GM23338 (cell line): ENCODE measurements at regions not wholly inside any gene's neighbourhood (a gene's known extent, or its start where the extent isn't known, plus 50 kb on each side); places are given as distances from the start of the nearest gene placed in this dataset.

ENCODE experiments used
- ATAC-seq: fragments of 200-7000 bp; cut with Tn5 transposase; 3 replicates; pipeline ENCODE4 v1.9.1; 2020
- DNase-seq: peaks from one replicate; pipeline ENCODE4 v3.0.0-alpha.2; 2015; ENCODE audit warnings: low spot score
- H2AFZ ChIP-seq: fragments of 200-600 bp; sonication (generic); 2 replicates; pipeline ENCODE4 v1.8.0; 2016; ENCODE audit warnings: antibody characterized with exemption, mild to moderate bottlenecking, moderate library complexity
- H3F3A ChIP-seq: fragments of 200-600 bp; sonication (generic); replicated peaks from 2 replicates; pipeline ENCODE4 v1.8.0; 2017; ENCODE audit warnings: antibody characterized with exemption, mixed run types, low read depth
- H3K27ac ChIP-seq: fragments of 200-600 bp; sonication (generic); 2 replicates; pipeline ENCODE4 v1.6.1; 2016; ENCODE audit warnings: low read depth
- H3K27me3 ChIP-seq: fragments of 200-600 bp; sonication (generic); 2 replicates; pipeline ENCODE4 v1.8.0; 2016; ENCODE audit warnings: mild to moderate bottlenecking, mixed run types, moderate library complexity; ENCODE audit not compliant: insufficient read depth
- H3K36me3 ChIP-seq: fragments of 200-600 bp; sonication (generic); 2 replicates; pipeline ENCODE4 v1.8.0; 2016; ENCODE audit warnings: mild to moderate bottlenecking; ENCODE audit not compliant: insufficient read depth
- H3K4me1 ChIP-seq: fragments of 200-600 bp; sonication (generic); 2 replicates; pipeline ENCODE4 v1.8.0; 2016; ENCODE audit warnings: mild to moderate bottlenecking, moderate library complexity; ENCODE audit not compliant: insufficient read depth
- H3K4me2 ChIP-seq: fragments of 200-600 bp; sonication (generic); 2 replicates; pipeline ENCODE4 v1.7.1; 2017; ENCODE audit warnings: mixed run types
- H3K4me3 ChIP-seq: fragments of 200-600 bp; sonication (generic); 2 replicates; pipeline ENCODE4 v1.6.1; 2016; ENCODE audit warnings: mixed run types
- H3K79me2 ChIP-seq: fragments of 200-600 bp; sonication (generic); replicated peaks from 2 replicates; pipeline ENCODE4 v1.8.0; 2017; ENCODE audit warnings: mild to moderate bottlenecking; ENCODE audit not compliant: insufficient read depth
- H3K9me2 ChIP-seq: fragments of 200-600 bp; sonication (generic); 2 replicates; pipeline ENCODE4 v1.8.0; 2017; ENCODE audit not compliant: insufficient read depth
- H4K20me1 ChIP-seq: fragments of 200-600 bp; sonication (generic); replicated peaks from 2 replicates; pipeline ENCODE4 v1.8.0; 2017; ENCODE audit warnings: mild to moderate bottlenecking; ENCODE audit not compliant: insufficient read depth
- H3K27ac Mint-ChIP-seq: 2 replicates; pipeline ENCODE4 v1.8.0; 2020; ENCODE audit warnings: inconsistent platforms, mild to moderate bottlenecking, moderate library complexity, mixed read lengths
- H3K27me3 Mint-ChIP-seq: 3 replicates; pipeline ENCODE4 v1.8.0; 2022; ENCODE audit warnings: low read depth, mild to moderate bottlenecking, moderate library complexity, mixed read lengths, inconsistent platforms; ENCODE audit not compliant: insufficient read depth, poor library complexity
- H3K36me3 Mint-ChIP-seq: 3 replicates; pipeline ENCODE4 v1.8.0; 2021; ENCODE audit warnings: low read depth, mild to moderate bottlenecking, inconsistent platforms, moderate library complexity, mixed read lengths
- H3K4me1 Mint-ChIP-seq: 3 replicates; pipeline ENCODE4 v1.8.0; 2020; ENCODE audit warnings: mild to moderate bottlenecking, inconsistent platforms, mixed read lengths
- H3K4me3 Mint-ChIP-seq: 3 replicates; pipeline ENCODE4 v1.8.0; 2021; ENCODE audit warnings: moderate library complexity, mild to moderate bottlenecking, inconsistent platforms, mixed read lengths
- H3K9me3 Mint-ChIP-seq: 3 replicates; pipeline ENCODE4 v1.8.0; 2020; ENCODE audit warnings: moderate library complexity, mild to moderate bottlenecking, inconsistent platforms, mixed read lengths
- CREB1 ChIP-seq: fragments of 250-450 bp; sonication (Bioruptor Pico); IDR thresholded peaks from 2 replicates; pipeline ENCODE4 v1.5.0; 2020; ENCODE audit warnings: low read depth, mild to moderate bottlenecking, moderate library complexity
- ETS1 ChIP-seq: IDR thresholded peaks from 2 replicates; pipeline ENCODE4 v1.6.1; 2016; ENCODE audit warnings: antibody characterized with exemption
- EZH2 ChIP-seq: fragments of 200-600 bp; sonication (generic); IDR thresholded peaks from one replicate; pipeline ENCODE4 v1.8.0; 2017; ENCODE audit warnings: antibody characterized with exemption, mild to moderate bottlenecking, low read depth; ENCODE audit not compliant: unreplicated experiment
- NANOG ChIP-seq: IDR thresholded peaks from 2 replicates; pipeline ENCODE4 v1.6.1; 2016; ENCODE audit warnings: antibody characterized with exemption, borderline replicate concordance
- POLR2AphosphoS5 ChIP-seq: IDR thresholded peaks from 2 replicates; pipeline ENCODE4 v1.6.1; 2016; ENCODE audit warnings: antibody characterized with exemption, low read depth
- STAT1 ChIP-seq: IDR thresholded peaks from one replicate; pipeline ENCODE4 v1.6.1; 2016; ENCODE audit warnings: antibody characterized with exemption; ENCODE audit not compliant: unreplicated experiment
- ZNF114 ChIP-seq: fragments of 250-450 bp; sonication (Bioruptor Pico); IDR thresholded peaks from 2 replicates; pipeline ENCODE4 v1.5.0; 2020; ENCODE audit warnings: mild to moderate bottlenecking, moderate library complexity
- ZNF331 ChIP-seq: fragments of 250-450 bp; sonication (Bioruptor Pico); IDR thresholded peaks from 2 replicates; pipeline ENCODE4 v1.5.0; 2020; ENCODE audit warnings: low read depth, mild to moderate bottlenecking, moderate library complexity
- ZNF462 ChIP-seq: fragments of 250-450 bp; sonication (Bioruptor Pico); IDR thresholded peaks from 2 replicates; pipeline ENCODE4 v1.5.0; 2020; ENCODE audit warnings: mild to moderate bottlenecking, moderate library complexity

- TF ChIP-seq ETS1 = no peak
- TF ChIP-seq POLR2AphosphoS5 = no peak
- no peak for TF ChIP-seq EZH2
- TF ChIP-seq ZNF462 = no peak
- TF ChIP-seq ZNF114 (CRISPR knock-in tag) = no peak
Measured at GRCh38 chr4:173899813-173900212, 369.8 kb upstream of the HAND2 start (continued).

- H3K4me3 Mint-ChIP-seq = no peak overlapping the region
- 0 out of 2 replicates have a peak, but pooled peaks cover 6% of the 10 kb centered on the region for H3K9me2 ChIP-seq
- no peaks in the 10 kb centered on the region for H3K36me3 ChIP-seq
- H3K4me1 Mint-ChIP-seq = no peaks in the 10 kb centered on the region
- no peak for ATAC-seq
- peaks cover 2% of the 10 kb centered on the region for H3K27me3 Mint-ChIP-seq
- H3K27ac Mint-ChIP-seq = no peak overlapping the region
- H3K79me2 ChIP-seq = no peaks in the 10 kb centered on the region
- no peaks in the 10 kb centered on the region for H3K36me3 Mint-ChIP-seq
- no peak for DNase-seq
- peaks cover 10% of the 10 kb centered on the region; the same call in 2 of the 3 replicates for H3K9me3 Mint-ChIP-seq
- no peaks in the 10 kb centered on the region for H3K4me1 ChIP-seq
- no peaks in the 10 kb centered on the region for H3F3A ChIP-seq
- H3K4me3 ChIP-seq = no peak overlapping the region
- no peak overlapping the region for H3K27ac ChIP-seq
- no peaks in the 10 kb centered on the region for H3K27me3 ChIP-seq
- no peak overlapping the region for H2AFZ ChIP-seq
- no peaks in the 10 kb centered on the region for H4K20me1 ChIP-seq
- no peak overlapping the region for H3K4me2 ChIP-seq
- TF ChIP-seq ZNF462 = no peak
- TF ChIP-seq ZNF114 (CRISPR knock-in tag) = no peak
- TF ChIP-seq STAT1 = no peak
- no peak for TF ChIP-seq CREB1 (CRISPR knock-in tag)
- no peak for TF ChIP-seq NANOG
- no peak for TF ChIP-seq ZNF331 (CRISPR knock-in tag)
Measured at GRCh38 chr4:173891072-173891471, 361.0 kb upstream of the HAND2 start.
